ENCODE measurements at regions not wholly inside any gene's neighbourhood (a gene's known extent, or its start where the extent isn't known, plus 50 kb on each side); places are given as distances from the start of the nearest gene placed in this dataset.

DNA sequence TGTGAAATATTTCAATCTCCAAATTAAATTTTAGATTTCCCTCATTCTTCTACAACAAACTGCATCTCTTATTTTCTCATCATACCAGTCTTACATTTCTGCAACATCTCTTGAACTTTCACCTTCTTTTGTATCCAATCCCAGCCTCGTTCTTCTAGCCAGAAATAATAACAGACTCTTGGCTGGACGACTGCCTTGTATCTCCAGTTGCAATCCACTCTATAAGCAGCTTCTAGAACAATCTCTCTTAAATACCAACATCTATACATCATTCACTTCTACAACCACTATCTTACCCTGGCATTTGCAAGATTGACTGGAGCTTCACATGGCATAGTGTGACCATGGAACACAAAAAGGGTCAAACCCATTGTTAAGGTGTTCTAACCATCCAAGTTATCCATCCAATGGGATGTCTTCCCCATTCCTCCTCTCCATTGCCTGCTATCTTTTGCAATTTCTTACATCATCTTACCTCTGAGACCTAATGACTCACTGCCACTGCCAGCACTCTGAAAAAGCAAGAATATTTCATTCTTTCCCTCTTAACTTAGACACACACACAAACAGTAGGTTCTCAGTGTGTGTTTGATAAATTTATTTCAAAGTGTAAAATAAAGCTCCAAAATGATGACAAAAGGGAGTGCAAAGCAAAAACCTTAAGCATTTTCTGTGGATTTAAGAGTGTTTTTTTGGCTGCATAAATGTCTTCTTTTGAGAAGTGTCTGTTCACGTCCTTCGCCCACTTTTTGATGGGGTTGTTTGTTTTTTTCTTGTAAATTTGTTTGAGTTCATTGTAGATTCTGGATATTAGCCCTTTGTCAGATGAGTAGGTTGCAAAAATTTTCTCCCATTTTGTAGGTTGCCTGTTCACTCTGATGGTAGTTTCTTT is 145.6 kb downstream of the METTL4 start:
- TF ChIP-seq, protein P1, sequence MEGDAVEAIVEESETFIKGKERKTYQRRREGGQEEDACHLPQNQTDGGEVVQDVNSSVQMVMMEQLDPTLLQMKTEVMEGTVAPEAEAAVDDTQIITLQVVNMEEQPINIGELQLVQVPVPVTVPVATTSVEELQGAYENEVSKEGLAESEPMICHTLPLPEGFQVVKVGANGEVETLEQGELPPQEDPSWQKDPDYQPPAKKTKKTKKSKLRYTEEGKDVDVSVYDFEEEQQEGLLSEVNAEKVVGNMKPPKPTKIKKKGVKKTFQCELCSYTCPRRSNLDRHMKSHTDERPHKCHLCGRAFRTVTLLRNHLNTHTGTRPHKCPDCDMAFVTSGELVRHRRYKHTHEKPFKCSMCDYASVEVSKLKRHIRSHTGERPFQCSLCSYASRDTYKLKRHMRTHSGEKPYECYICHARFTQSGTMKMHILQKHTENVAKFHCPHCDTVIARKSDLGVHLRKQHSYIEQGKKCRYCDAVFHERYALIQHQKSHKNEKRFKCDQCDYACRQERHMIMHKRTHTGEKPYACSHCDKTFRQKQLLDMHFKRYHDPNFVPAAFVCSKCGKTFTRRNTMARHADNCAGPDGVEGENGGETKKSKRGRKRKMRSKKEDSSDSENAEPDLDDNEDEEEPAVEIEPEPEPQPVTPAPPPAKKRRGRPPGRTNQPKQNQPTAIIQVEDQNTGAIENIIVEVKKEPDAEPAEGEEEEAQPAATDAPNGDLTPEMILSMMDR (IDR thresholded peaks at IDR 0.05): no peak
- no peak for TF ChIP-seq ZFX (IDR thresholded peaks at IDR 0.05; ENCODE audit: borderline replicate concordance)

Data from 22Rv1 (cell line).